Effector memory CD4-positive, alpha-beta T cell (primary cell): ENCODE measurements at regions not wholly inside any gene's neighbourhood (a gene's known extent, or its start where the extent isn't known, plus 50 kb on each side); places are given as distances from the start of the nearest gene placed in this dataset.

Experiments
- DNase-seq, 3 donors: peaks; one replicate each; pipeline ENCODE4 v3.0.0-alpha.2; 2020
- H3K27ac ChIP-seq: 2 replicates; pipeline ENCODE4 v1.7.0; 2013; ENCODE audit warnings: mild to moderate bottlenecking, low read length, moderate library complexity; ENCODE audit not compliant: insufficient read depth, poor library complexity, severe bottlenecking
- H3K27me3 ChIP-seq: replicated peaks from 2 replicates; pipeline ENCODE4 v1.7.0; 2013; ENCODE audit warnings: mild to moderate bottlenecking, low read length; ENCODE audit not compliant: insufficient read depth, control insufficient read depth, poor library complexity, severe bottlenecking
- H3K36me3 ChIP-seq: 2 replicates; pipeline ENCODE4 v1.7.0; 2013; ENCODE audit warnings: mild to moderate bottlenecking, low read length, moderate library complexity; ENCODE audit not compliant: control insufficient read depth, insufficient read depth
- H3K4me1 ChIP-seq: 2 replicates; pipeline ENCODE4 v1.7.0; 2013; ENCODE audit warnings: low read length, mild to moderate bottlenecking; ENCODE audit not compliant: control insufficient read depth, insufficient read depth, poor library complexity, severe bottlenecking
- H3K4me3 ChIP-seq: 2 replicates; pipeline ENCODE4 v1.7.0; 2013; ENCODE audit warnings: low read length, low read depth, mild to moderate bottlenecking; ENCODE audit not compliant: insufficient read depth, poor library complexity, severe bottlenecking
- H3K9me3 ChIP-seq: 2 replicates; pipeline ENCODE4 v1.7.0; 2013; ENCODE audit warnings: mild to moderate bottlenecking, low read length, moderate library complexity; ENCODE audit not compliant: control insufficient read depth

DNA sequence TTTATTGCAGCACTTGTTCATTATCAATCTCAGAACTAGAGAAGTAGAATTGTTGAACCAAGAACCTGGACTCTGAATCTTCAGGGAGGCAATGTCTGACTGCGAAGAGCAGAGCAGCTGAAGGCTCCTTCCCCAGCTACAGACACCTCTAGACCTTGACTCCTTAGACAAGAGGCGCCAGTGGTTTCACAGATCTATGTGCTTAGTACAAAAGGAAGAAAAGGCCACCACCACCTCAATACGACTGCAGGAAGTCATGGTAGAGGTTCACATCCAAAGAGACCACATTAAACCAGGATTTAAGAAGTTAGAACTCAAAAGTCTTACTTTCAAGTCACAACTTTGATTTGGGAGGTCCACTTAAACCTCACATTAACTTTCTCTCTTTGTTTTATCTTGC lies 158.1 kb upstream of the VRK2 start:
- no peaks in the 10 kb centered on the region for H3K4me1 ChIP-seq
- H3K36me3 ChIP-seq, result no peaks in the 10 kb centered on the region
- no peaks in the 10 kb centered on the region for H3K27me3 ChIP-seq
- no peak overlapping the region for H3K4me3 ChIP-seq
- no peak overlapping the region for H3K27ac ChIP-seq
- no peak for DNase-seq
- no peaks in the 10 kb centered on the region for H3K9me3 ChIP-seq

DNA sequence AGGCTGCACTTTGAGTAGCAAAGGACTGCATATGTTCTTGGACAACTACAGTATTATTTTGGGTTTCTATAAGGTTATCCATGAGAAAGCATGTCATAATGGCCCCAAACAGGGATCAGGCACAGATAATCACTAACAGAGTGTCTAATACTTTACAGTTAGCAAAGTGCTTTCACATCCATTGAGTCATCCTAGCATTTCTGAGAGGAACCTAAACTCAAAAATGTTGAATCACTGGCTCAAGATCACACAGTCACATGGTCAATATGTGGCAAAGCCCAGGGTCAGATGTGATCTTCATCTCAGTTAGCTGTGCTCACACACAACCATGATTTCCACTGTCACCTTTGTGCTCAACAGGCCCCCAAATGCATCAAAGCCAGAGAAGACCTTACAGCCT lies 156.1 kb upstream of the VRK2 start:
- H3K27me3 ChIP-seq, result no peaks in the 10 kb centered on the region
- H3K27ac ChIP-seq, result no peak overlapping the region
- no peak for DNase-seq
- H3K9me3 ChIP-seq, result no peaks in the 10 kb centered on the region
- no peak overlapping the region for H3K4me3 ChIP-seq
- no peaks in the 10 kb centered on the region for H3K4me1 ChIP-seq
- H3K36me3 ChIP-seq, result no peaks in the 10 kb centered on the region

DNA sequence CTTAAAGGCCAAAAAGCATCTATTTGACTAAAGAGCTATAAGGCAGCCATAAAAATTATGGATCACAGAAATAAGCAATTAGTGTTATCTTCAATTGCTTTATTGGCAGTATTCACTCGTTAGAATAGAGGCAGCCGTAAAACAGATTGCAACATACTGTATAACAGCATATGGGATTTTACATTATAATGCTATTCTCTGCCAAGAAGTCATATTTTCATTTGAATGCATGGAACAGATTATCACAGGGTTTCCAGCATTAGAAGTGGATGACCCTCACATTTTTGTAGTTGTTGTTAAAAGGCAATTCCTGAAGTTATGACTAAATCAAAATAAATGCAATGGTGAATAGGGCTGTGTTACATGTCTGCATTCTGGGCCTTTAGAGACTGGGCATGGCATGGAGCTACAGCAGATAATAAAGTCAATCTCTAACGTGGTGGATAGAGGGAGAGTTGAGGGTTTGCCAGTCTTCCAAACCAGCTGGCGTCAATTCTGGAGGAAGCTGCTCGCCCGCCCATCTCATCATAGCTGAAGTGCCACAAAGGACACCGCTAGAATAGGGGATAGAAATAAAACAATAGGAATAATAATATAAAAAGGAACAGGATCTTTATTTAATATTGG lies 155.4 kb upstream of the VRK2 start:
- Histone ChIP-seq H3K36me3 (no peaks in the 10 kb centered on the region), H3K4me1 (no peaks in the 10 kb centered on the region), H3K27ac (no peak overlapping the region), H3K27me3 (no peaks in the 10 kb centered on the region), H3K4me3 (no peak overlapping the region), H3K9me3 (no peaks in the 10 kb centered on the region)
- DNase-seq, result no peak

DNA sequence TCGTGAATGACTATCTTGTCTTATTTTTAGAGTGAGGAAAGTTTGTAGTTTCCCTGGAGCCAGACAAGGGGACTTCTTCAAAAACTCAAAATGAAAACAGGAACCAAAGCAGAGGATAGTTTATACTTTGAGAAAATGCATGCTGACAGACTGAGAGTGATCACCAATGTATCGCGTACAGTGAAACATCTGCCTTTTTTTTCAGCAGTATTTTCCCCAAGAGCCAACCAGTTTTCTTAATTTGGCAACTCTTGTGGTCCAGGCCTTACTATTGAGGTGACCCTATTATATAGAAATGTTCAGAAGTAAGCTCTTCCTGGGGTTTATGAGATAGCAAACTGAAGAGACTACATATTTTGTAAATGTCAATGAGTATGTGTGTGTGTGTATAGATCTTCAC lies 153.7 kb upstream of the VRK2 start:
- Histone ChIP-seq H3K4me1 (no peaks in the 10 kb centered on the region), H3K27ac (no peak overlapping the region)

DNA sequence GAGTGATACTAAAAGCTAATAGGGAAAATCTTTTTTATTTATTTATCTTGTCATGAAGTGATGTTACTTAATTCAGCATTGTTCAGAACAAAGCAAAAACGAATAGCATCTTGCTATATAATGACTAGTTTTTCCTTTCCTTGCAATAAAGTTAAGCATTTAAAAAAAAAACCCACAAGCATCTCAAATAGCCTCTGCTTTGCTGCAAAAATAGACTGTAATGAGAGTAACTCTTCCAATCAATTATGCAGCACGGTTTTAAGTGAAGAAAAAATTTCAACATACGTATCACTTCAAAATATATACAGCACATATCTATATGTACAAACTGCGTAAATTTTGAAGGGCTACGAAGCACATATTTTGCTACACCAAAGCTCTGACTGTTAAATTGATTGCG lies 153.3 kb upstream of the VRK2 start:
- H3K4me3 ChIP-seq, result no peak overlapping the region
- H3K27ac ChIP-seq, result no peak overlapping the region

More for the DNA sequence above, 153.7 kb upstream of the VRK2 start:
- Histone ChIP-seq H3K4me3 (no peak overlapping the region), H3K9me3 (no peaks in the 10 kb centered on the region), H3K27me3 (no peaks in the 10 kb centered on the region), H3K36me3 (no peaks in the 10 kb centered on the region)
- no peak for DNase-seq

DNA sequence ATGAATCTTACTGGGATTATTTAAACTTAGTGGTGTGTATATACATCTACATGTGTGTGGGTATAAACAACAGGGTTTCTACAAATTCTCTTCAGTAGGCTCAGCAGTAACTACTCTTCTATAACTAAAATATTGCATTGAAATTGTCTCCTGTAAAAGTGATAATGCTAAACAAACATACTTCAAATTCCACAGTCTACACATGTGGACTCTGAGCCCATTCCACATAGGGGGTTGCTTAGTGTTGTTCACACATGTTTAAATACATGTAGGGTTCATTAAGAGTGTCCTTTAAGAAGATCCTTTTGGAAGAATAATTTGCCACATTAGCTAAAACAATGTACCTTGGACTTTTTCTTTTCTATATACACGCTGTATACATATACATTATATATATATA lies 152.8 kb upstream of the VRK2 start:
- no peak for DNase-seq

More for the DNA sequence above, 153.3 kb upstream of the VRK2 start:
- Histone ChIP-seq H3K36me3 (no peaks in the 10 kb centered on the region), H3K4me1 (no peaks in the 10 kb centered on the region), H3K27me3 (no peaks in the 10 kb centered on the region), H3K9me3 (no peaks in the 10 kb centered on the region)
- no peak for DNase-seq

DNA sequence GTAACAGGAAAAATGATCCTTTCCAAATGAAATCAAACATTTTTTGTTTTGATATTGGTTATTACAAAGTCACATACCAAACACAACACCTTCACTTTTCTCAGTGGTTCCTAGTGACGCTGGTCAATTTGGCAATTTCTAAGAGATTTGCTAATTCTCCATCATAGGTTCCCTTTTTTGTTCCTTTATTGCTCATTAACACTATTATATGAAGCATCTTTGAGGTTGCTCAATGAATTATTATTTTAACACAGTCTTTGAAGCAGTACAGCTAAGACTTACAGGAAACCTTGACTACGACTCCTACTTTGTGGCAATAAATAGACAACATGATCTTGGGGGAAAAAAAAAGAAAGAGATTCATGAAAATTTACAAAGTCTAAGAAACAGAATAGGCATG lies 152.2 kb upstream of the VRK2 start:
- Histone ChIP-seq H3K9me3 (no peaks in the 10 kb centered on the region), H3K4me3 (no peak overlapping the region), H3K27ac (no peak overlapping the region), H3K27me3 (no peaks in the 10 kb centered on the region), H3K4me1 (no peaks in the 10 kb centered on the region), H3K36me3 (no peaks in the 10 kb centered on the region)
- no peak for DNase-seq

More for the DNA sequence above, 152.8 kb upstream of the VRK2 start:
- Histone ChIP-seq H3K36me3 (no peaks in the 10 kb centered on the region), H3K27me3 (no peaks in the 10 kb centered on the region), H3K4me3 (no peak overlapping the region), H3K4me1 (no peaks in the 10 kb centered on the region), H3K27ac (no peak overlapping the region), H3K9me3 (no peaks in the 10 kb centered on the region)

DNA sequence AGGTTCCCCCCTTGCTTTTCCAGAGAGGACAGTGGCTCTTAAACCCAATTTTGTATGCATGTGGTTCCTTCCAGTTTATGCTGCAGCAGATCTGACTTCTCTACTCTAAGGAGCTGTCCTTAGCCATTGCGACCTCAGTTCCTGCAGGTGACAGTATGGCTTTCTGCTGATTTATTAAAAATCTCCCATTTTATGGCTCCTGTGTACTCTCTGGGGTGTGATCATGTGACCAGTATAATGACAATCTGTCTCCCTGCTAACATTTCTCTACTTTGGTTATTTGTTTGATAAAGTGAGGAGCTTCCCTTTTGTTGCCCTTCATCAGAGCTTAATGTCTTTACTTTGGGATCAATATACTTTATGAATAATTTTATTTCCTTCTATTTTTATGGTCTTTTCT lies 148.7 kb upstream of the VRK2 start:
- Histone ChIP-seq H3K4me3 (no peak overlapping the region), H3K9me3 (no peaks in the 10 kb centered on the region), H3K4me1 (no peaks in the 10 kb centered on the region), H3K36me3 (no peaks in the 10 kb centered on the region), H3K27ac (no peak overlapping the region), H3K27me3 (no peaks in the 10 kb centered on the region)
- DNase-seq, result no peak

DNA sequence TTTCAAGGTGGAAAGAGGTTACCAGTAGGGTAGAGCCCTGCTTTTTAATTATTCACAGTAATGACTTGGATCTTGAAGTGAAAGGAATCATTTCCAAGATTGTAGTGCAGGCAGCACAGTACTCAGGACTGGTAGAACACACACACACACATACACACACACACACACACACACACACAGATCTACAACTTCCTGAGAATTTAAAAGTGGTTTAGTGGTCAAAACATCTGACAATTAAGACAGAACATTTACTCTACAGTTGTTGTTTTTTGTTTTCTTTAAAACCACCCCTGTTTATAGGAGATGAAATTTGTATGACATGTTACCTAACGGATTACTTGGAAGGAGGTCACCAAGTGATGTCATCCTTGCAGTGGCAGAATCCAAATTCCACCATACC lies 146.7 kb upstream of the VRK2 start:
- H3K4me3 ChIP-seq, result no peak overlapping the region
- no peaks in the 10 kb centered on the region for H3K27me3 ChIP-seq
- no peaks in the 10 kb centered on the region for H3K4me1 ChIP-seq
- no peaks in the 10 kb centered on the region for H3K9me3 ChIP-seq
- no peaks in the 10 kb centered on the region for H3K36me3 ChIP-seq
- H3K27ac ChIP-seq, result no peak overlapping the region
- DNase-seq, result no peak

DNA sequence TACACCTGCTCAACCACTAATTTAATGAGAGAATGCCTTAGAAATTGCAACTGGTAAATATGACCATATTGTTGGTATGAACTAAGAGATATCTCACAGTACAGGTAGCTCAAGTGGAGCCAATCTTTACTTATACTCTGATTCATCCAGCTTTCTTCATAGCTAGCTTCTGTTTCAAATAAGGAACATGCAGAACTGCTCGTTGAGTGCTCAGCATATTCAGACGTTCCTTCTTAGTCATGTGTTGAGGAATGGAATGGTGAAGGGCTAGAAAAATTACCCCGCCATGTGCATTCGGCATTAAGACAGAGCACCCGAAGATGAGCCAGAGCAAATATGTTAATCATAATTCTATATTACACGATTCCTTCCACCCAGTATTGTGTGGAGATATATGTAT lies 144.0 kb upstream of the VRK2 start:
- Histone ChIP-seq H3K4me3 (no peak overlapping the region), H3K27ac (no peak overlapping the region), H3K9me3 (no peaks in the 10 kb centered on the region), H3K4me1 (no peaks in the 10 kb centered on the region), H3K36me3 (no peaks in the 10 kb centered on the region), H3K27me3 (no peaks in the 10 kb centered on the region)
- no peak for DNase-seq
